DND-41 (cell line): ENCODE measurements at regions not wholly inside any gene's neighbourhood (a gene's known extent, or its start where the extent isn't known, plus 50 kb on each side); places are given as distances from the start of the nearest gene placed in this dataset.

ENCODE experiments used
- CTCF ChIP-seq: IDR thresholded peaks from 2 replicates; pipeline ENCODE4 v1.5.1; 2012; ENCODE audit warnings: borderline replicate concordance, low read length, moderate library complexity, mild to moderate bottlenecking; ENCODE audit not compliant: poor library complexity, severe bottlenecking; ENCODE audit errors: extremely low read depth
- EZH2 ChIP-seq: IDR thresholded peaks from 3 replicates; pipeline ENCODE4 v1.6.1; 2012; ENCODE audit warnings: borderline replicate concordance, low read depth, mild to moderate bottlenecking, moderate library complexity, low read length, inconsistent platforms; ENCODE audit not compliant: severe bottlenecking

DNA sequence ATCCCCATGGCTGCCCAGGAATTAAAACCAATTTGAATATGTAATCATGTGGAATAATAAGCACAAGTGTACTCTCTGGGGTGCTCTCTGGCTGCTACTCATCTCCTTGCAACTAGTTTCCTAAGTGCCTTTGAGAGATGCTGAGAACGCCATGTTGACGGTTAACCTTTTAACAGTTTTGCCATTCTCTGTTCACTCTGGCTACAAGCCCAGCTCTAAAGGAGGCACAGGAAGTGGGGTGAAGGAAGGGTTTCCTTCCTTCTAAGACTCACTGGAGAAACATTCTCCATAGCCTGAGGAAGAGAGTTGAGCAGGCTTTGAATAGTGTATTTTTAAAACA is 122.0 kb upstream of the ZC3H12C start:
- TF ChIP-seq CTCF: no peak
- no peak for TF ChIP-seq EZH2
